Sciatic nerve (tissue), 2 donors: ENCODE measurements at regions not wholly inside any gene's neighbourhood (a gene's known extent, or its start where the extent isn't known, plus 50 kb on each side); places are given as distances from the start of the nearest gene placed in this dataset.

Experiments used
- ATAC-seq: fragments of 200-7000 bp; cut with Tn5 transposase; one replicate; pipeline ENCODE4 v1.9.1; 2020; ENCODE audit warnings: mild to moderate bottlenecking, moderate library complexity
- DNase-seq: peaks from one replicate; pipeline ENCODE4 v3.0.0-alpha.2; 2020; ENCODE audit warnings: low spot score
- intact Hi-C: fragments of 100-400 bp; cut with DNase I; formaldehyde crosslinking; loops from one replicate; pipeline ENCODE4 v1.14.2; 2022
- donor health status: DM: no; HTN: no; CAD: no.
- donor health status: DM: no; HTN: no; CAD: no.

DNA sequence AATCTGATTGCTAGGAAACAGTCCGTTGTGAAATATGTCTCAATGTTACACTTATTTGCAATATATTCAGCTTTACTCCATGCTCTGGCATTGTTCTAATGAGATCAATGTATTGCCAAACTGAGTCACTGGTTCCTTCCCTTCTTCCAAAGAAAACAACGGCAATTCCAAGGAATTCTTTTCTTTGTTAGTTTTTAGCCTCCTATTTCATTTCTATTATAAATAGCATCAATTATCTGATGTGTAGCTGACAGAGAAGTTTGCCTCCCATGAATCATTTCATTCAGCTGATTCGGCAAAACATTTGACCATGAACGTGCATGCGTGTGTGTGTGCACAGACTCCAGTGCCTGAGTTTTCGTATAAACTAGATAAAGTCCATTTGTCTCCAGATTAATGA is 346.8 kb downstream of the ETS1 start:
- peak; percentile 45 for ATAC-seq
- no peak for DNase-seq
- intact Hi-C loops: no loop called here

- intact Hi-C loops: no loop called here
- no peak for ATAC-seq
- no peak for DNase-seq
Observed at GRCh38 chr11:128239306-128239705, 348.1 kb downstream of the ETS1 start.

DNA sequence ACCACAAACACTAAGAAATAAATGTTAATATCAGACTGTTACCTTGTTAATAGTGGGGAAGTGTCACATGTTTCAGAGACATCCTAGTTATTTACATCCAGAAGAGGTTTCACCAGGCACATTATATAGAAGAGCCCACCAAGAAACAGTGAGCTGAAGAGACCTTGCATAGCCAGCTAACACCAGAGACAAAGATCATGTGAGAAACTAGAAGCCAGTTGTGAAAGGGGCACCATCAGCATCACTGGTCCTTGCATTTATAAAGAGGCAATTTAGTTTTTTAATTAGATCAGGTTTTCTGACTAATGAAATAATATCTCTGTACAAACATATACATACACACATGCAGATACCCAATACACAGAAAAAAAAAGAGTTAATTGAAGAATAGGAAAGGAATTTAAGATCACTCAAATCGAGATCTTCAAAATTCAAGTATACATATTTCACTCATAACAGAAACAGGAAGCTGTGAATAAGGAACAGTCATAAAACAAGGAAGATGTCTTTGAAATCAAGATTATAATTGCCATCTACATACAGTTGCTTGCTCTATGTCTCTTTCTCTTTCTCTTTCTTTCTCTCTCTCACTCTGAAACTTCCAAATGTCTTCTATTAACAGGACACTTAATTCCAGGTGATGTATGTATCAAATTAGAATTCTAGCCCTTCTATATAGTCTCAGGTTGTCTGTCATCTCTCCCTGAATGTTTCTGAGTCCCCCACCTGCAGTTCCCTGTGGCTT is 348.7 kb downstream of the ETS1 start:
- DNase-seq (no peak), ATAC-seq (no peak)
- intact Hi-C loops: no loop called here

DNA sequence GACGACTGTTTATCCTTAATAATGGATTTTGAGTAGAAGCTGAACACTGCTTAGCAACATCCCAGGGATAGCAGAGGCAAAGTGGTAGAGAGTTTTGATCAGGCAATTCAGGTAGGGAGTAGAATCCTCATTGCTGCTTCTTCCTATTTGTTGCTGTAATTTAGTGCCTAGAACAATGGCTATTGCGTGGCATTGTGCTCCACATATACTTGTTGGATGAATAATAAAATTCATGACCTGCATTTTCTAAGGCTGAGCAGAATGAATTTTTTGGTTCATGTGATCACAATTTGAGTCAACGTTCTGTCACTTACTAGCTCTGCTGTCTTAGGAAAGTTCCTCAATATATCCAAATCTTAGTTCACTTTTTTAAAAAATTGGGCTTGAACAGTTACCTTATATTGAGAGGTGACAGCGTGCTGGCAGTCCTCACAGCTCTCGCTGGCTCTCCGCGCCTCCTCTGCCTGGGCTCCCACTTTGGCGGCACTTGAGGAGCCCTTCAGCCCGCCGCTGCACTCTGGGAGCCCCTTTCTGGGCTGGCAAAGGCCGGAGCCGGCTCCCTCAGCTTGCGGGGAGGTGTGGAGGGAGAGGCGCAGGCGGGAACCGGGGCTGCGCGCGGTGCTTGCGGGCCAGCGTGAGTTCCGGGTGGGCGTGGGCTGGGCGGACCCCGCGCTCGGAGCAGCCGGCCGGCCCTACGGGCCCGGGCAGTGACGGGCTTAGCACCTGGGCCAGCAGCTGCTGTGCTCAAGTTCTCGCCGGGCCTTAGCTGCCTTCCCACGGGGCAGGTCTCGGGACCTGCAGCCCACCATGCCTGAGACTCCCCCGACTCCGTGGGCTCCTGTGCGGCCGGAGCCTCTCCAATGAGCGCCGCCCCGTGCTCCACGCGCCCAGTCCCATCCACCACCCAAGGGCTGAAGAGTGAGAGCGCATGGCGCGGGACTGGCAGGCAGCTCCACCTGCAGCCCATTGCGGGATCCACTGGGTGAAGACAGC is 350.6 kb downstream of the ETS1 start:
- DNase-seq (no peak), ATAC-seq (no peak)
- intact Hi-C loops: no loop called here

- peak; percentile 22 for ATAC-seq
Observed at GRCh38 chr11:128235958-128236357, 351.4 kb downstream of the ETS1 start.

GRCh38 chr11:128235426-128235825 is 351.9 kb downstream of the ETS1 start:
- no peak for DNase-seq
- intact Hi-C loops: no loop called here
- peak; percentile 39 for ATAC-seq

More at GRCh38 chr11:128235958-128236357, 351.4 kb downstream of the ETS1 start:
- no peak for DNase-seq
- intact Hi-C loops: no loop called here

DNA sequence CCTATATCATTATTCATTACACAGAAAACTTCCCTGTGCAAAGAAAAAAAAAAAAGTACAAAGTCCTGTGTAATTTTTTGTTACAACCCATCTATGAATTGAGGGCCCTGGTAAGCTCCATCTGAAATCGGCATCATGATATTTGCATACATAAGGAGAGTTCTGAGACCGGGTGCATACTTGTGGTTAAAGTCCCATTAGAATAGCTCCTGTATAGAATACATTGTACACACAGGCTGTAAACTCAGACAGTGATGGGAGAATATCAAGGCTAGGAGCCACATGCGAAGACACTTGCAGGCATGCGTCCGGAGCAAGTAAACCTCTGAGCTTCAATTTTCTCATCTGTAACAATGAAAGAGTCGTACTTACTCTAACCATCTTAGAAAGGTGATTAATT is 353.2 kb downstream of the ETS1 start:
- intact Hi-C loops: no loop called here
- ATAC-seq (no peak), DNase-seq (no peak)

GRCh38 chr11:128232588-128232987 is 354.8 kb downstream of the ETS1 start:
- intact Hi-C loops: no loop called here
- ATAC-seq (no peak), DNase-seq (no peak)

GRCh38 chr11:128231845-128232410 is 355.4 kb downstream of the ETS1 start:
- DNase-seq (no peak), ATAC-seq (no peak)
- intact Hi-C loops: no loop called here

DNA sequence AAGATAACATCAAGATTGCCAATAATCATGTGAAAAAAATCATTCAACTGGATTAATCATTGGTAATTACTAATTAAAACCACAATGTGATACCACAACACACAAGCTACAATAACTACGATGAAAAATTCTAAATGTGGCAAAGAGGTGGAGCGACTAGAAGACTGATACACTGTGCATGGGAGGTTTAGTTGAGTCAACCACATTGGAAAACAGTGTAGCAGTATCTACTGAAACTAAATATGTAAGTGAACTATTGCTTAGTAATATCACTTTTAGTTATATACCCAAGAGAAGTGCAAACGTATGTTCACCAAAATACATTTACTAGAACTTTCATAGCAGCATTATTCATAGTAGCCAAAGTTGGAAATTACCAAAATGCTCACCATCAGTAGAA is 359.9 kb downstream of the ETS1 start:
- ATAC-seq (no peak), DNase-seq (no peak)
- intact Hi-C loops: no loop called here

DNA sequence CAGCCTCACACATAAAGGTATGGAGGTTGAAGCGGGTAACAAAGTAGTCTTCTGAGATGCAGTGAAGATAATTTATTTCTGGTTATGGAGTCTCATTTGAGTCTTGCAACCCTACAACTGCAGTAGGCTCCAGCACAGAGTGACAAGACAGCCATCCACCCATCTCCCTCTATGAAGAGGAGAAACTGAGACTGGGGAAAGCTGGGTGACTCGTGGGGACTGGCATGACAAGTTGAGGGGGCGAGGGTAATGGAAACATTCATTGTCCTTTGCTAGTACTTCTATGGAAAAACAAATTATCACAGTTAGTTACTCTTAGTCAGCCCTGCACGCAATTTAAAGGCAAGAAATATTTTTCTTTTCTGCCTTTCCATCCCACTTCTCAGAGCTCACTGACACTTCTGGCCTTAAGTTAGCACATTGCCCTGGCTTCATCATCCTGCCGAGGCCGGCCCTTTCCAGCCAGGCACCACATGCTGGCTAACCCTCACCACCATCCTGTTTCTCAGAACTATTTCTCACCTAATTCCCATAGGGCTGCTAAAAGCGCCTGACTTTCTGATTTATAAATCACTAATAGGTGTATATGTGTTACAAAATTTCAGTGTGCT is 361.1 kb downstream of the ETS1 start:
- no peak for DNase-seq
- intact Hi-C loops: no loop called here
- ATAC-seq: no peak

GRCh38 chr11:128222245-128222884 is 365.0 kb downstream of the ETS1 start:
- no peak for ATAC-seq
- no peak for DNase-seq
- intact Hi-C loops: no loop called here

DNA sequence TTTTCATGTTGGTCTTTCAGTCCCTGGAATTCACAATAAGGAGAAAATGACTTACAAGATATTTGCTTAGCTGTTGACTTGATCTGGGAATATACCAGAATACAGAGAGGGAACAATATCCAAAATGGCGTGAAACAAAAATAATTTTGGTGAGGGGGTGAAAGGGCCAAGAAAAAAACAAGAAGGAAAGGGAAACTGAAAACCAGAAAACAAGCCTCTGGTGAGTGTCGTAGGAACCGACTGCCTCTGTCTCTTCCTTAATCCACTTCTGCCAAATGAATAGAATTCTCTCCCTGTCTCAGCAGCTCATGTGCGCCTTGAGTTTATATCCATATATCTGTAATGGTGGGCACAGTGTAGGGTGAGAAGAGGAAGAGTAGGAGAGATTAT is 367.6 kb downstream of the ETS1 start:
- no peak for DNase-seq
- intact Hi-C loops: no loop called here
- ATAC-seq: peak; percentile 30

DNA sequence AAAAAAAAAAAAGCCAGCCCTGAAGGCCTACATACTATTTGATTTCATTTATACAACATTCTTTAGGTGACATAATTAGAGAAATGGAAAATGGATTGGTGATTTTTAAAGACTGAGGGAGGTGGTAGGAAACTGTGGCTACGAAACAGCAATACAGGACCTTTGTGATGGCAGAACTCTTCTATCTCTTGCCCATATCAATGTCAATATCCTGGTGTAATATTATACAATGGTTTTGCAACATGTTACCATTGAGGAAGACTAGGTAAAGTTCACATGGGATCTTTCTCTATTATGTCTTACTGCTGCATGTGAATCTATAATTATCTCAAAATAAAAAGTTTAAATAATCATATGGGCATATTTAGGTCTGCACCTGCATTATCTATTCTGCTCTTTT is 371.2 kb downstream of the ETS1 start:
- intact Hi-C loops: no loop called here

GRCh38 chr11:128215238-128215882 is 372.0 kb downstream of the ETS1 start:
- DNase-seq: no peak

More for the DNA sequence above, 371.2 kb downstream of the ETS1 start:
- ATAC-seq (no peak), DNase-seq (no peak)

DNA sequence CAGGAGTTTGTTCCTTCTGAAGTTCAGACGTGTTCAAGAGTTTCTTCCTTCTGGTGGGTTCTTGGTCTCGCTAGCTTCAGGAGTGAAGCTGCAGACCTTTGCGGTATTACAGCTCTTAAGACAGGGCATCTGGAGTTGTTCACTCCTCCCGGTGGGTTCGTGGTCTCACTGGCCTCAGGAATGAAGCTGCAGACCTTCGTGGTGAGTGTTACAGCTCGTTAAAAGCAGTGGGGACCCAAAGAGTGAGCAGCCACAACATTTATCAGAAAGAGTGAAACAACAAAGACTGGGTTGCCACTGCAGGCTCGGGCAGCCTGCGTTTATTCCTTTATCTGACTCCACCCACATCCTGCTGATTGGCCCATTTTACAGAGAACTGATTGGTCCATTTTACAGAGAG is 373.1 kb downstream of the ETS1 start:
- ATAC-seq (no peak), DNase-seq (no peak)
- intact Hi-C loops: no loop called here

More at GRCh38 chr11:128215238-128215882, 372.0 kb downstream of the ETS1 start:
- no peak for ATAC-seq
- intact Hi-C loops: no loop called here

- no peak for ATAC-seq
- intact Hi-C loops: no loop called here
Observed at GRCh38 chr11:128213461-128213860, 373.9 kb downstream of the ETS1 start.

DNA sequence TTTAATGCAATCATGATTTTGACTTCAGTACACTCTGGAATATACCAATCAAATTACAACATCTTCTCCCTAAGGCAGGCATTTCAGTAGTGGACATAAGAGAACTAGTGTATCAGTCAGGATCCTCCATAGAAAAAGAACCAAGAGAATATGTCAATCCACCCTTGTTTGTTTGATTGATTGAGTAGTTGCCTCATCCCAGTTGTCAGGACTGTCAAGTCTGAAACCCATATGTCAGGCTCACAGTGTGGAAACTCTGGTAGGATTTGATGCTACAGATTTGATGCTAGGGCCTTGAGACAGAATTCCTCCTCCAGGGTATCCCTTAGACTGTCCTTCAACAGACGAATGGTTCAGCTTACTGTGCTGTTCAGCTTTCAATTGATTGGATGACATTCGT is 375.0 kb downstream of the ETS1 start:
- intact Hi-C loops: no loop called here
- no peak for DNase-seq

More at GRCh38 chr11:128213461-128213860, 373.9 kb downstream of the ETS1 start:
- no peak for DNase-seq

More for the DNA sequence above, 375.0 kb downstream of the ETS1 start:
- no peak for ATAC-seq
